H9 (cell line): ENCODE measurements at regions not wholly inside any gene's neighbourhood (a gene's known extent, or its start where the extent isn't known, plus 50 kb on each side); places are given as distances from the start of the nearest gene placed in this dataset.

Experiments
- DNase-seq: peaks from one replicate; pipeline ENCODE4 v3.0.0-alpha.2; 2017
- H2AFZ ChIP-seq: one replicate; pipeline ENCODE4 v1.6.1; 2013; ENCODE audit warnings: mild to moderate bottlenecking, low read length, control low read depth, moderate library complexity
- H2AK5ac ChIP-seq: 2 replicates; pipeline ENCODE4 v1.6.1; 2013; ENCODE audit warnings: low read length, control low read depth, mixed read lengths; ENCODE audit not compliant: insufficient read length
- H2BK120ac ChIP-seq: one replicate; pipeline ENCODE4 v1.6.1; 2013; ENCODE audit warnings: low read depth, mild to moderate bottlenecking, low read length, control low read depth, inconsistent platforms; ENCODE audit not compliant: poor library complexity, severe bottlenecking
- H2BK12ac ChIP-seq: 2 replicates; pipeline ENCODE4 v1.6.1; 2013; ENCODE audit warnings: low read length, control low read depth, mixed read lengths, low read depth; ENCODE audit not compliant: insufficient read length
- H2BK15ac ChIP-seq: 2 replicates; pipeline ENCODE4 v1.6.1; 2013; ENCODE audit warnings: low read depth, low read length, control low read depth
- H2BK20ac ChIP-seq: one replicate; pipeline ENCODE4 v1.6.1; 2013; ENCODE audit warnings: low read depth, mild to moderate bottlenecking, low read length, control low read depth, inconsistent platforms; ENCODE audit not compliant: poor library complexity, severe bottlenecking
- H2BK5ac ChIP-seq: 2 replicates; pipeline ENCODE4 v1.6.1; 2013; ENCODE audit warnings: low read length, control low read depth, mixed read lengths; ENCODE audit not compliant: insufficient read length
- H3K14ac ChIP-seq: 2 replicates; pipeline ENCODE4 v1.6.1; 2013; ENCODE audit warnings: low read length, control low read depth; ENCODE audit not compliant: insufficient read depth
- H3K18ac ChIP-seq: 2 replicates; pipeline ENCODE4 v1.6.1; 2013; ENCODE audit warnings: low read depth, mild to moderate bottlenecking, mixed read lengths, low read length, control low read depth; ENCODE audit not compliant: insufficient read length
- H3K23ac ChIP-seq: 2 replicates; pipeline ENCODE4 v1.6.1; 2013; ENCODE audit warnings: low read length, control low read depth, mixed read lengths, low read depth; ENCODE audit not compliant: insufficient read length
- H3K23me2 ChIP-seq: 2 replicates; pipeline ENCODE4 v1.6.1; 2013; ENCODE audit warnings: low read depth, mild to moderate bottlenecking, mixed read lengths, low read length, control low read depth; ENCODE audit not compliant: insufficient read length, poor library complexity, severe bottlenecking
- H3K27ac ChIP-seq: 2 replicates; pipeline ENCODE4 v1.5.1; 2013; ENCODE audit warnings: low read length, control low read depth, mixed read lengths, low read depth; ENCODE audit not compliant: insufficient read length
- H3K27me3 ChIP-seq: 2 replicates; pipeline ENCODE4 v1.6.1; 2013; ENCODE audit warnings: low read length, control low read depth, inconsistent platforms; ENCODE audit not compliant: insufficient read depth
- H3K4ac ChIP-seq: 2 replicates; pipeline ENCODE4 v1.6.1; 2013; ENCODE audit warnings: low read depth, mild to moderate bottlenecking, control low read depth, inconsistent platforms, low read length, moderate library complexity
- H3K4me1 ChIP-seq: 2 replicates; pipeline ENCODE4 v1.6.1; 2013; ENCODE audit warnings: low read length, control low read depth, inconsistent platforms; ENCODE audit not compliant: insufficient read depth
- H3K4me2 ChIP-seq: 2 replicates; pipeline ENCODE4 v1.6.1; 2013; ENCODE audit warnings: low read length, control low read depth, mixed read lengths; ENCODE audit not compliant: insufficient read length, insufficient read depth
- H3K56ac ChIP-seq: 2 replicates; pipeline ENCODE4 v1.6.1; 2013; ENCODE audit warnings: low read depth, mild to moderate bottlenecking, mixed read lengths, low read length, control low read depth; ENCODE audit not compliant: insufficient read length
- H3K79me1 ChIP-seq: 2 replicates; pipeline ENCODE4 v1.6.1; 2013; ENCODE audit warnings: low read depth, mild to moderate bottlenecking, moderate library complexity, low read length, control low read depth, inconsistent platforms; ENCODE audit not compliant: insufficient read depth, poor library complexity, severe bottlenecking
- H3K79me2 ChIP-seq: 2 replicates; pipeline ENCODE4 v1.6.1; 2013; ENCODE audit warnings: low read length, control low read depth, inconsistent platforms; ENCODE audit not compliant: insufficient read depth
- H3K9ac ChIP-seq: 2 replicates; pipeline ENCODE4 v1.6.1; 2013; ENCODE audit warnings: low read length, control low read depth, mixed read lengths; ENCODE audit not compliant: insufficient read length; ENCODE audit errors: extremely low read depth
- H3K9me3 ChIP-seq: one replicate; pipeline ENCODE4 v1.6.1; 2013; ENCODE audit warnings: low read depth, low read length, inconsistent platforms; ENCODE audit not compliant: control insufficient read depth
- H3T11ph ChIP-seq: one replicate; pipeline ENCODE4 v1.6.1; 2013; ENCODE audit warnings: mild to moderate bottlenecking, low read length, control low read depth, inconsistent platforms
- H4K20me1 ChIP-seq: one replicate; pipeline ENCODE4 v1.6.1; 2013; ENCODE audit not compliant: control insufficient read depth, insufficient read length, insufficient read depth
- H4K5ac ChIP-seq: 2 replicates; pipeline ENCODE4 v1.6.1; 2013; ENCODE audit warnings: low read depth, mild to moderate bottlenecking, mixed read lengths, low read length, control low read depth; ENCODE audit not compliant: insufficient read length
- H4K8ac ChIP-seq: replicated peaks from 2 replicates; pipeline ENCODE4 v1.6.1; 2013; ENCODE audit warnings: low read length, control low read depth, mixed read lengths, low read depth; ENCODE audit not compliant: insufficient read length
- H4K91ac ChIP-seq: 2 replicates; pipeline ENCODE4 v1.6.1; 2013; ENCODE audit warnings: low read depth, mild to moderate bottlenecking, moderate library complexity, mixed read lengths, low read length, control low read depth; ENCODE audit not compliant: insufficient read length
- H3K27ac Mint-ChIP-seq, 3 experiments: 2 replicates in 2 of 3; 3 replicates in 1 of 3; pipeline ENCODE4 v1.8.0; 2020 to 2021; ENCODE audit warnings: mixed read lengths in 3 of 3, mild to moderate bottlenecking in 1 of 3, moderate library complexity in 1 of 3
- H3K27me3 Mint-ChIP-seq: 2 replicates; pipeline ENCODE4 v1.8.0; 2021; ENCODE audit warnings: low read depth, mild to moderate bottlenecking, moderate library complexity, mixed read lengths
- H3K36me3 Mint-ChIP-seq, 3 experiments: 2 replicates in 2 of 3; 3 replicates in 1 of 3; pipeline ENCODE4 v1.8.0; 2020 to 2021; ENCODE audit warnings: low read depth in 3 of 3, mixed read lengths in 3 of 3; ENCODE audit not compliant: insufficient read depth in 1 of 3
- H3K4me1 Mint-ChIP-seq, 2 experiments: 2 replicates each; pipeline ENCODE4 v1.8.0; 2020; ENCODE audit warnings: mixed read lengths in 2 of 2
- H3K4me3 Mint-ChIP-seq, 2 experiments: 2 replicates in 1 of 2; 3 replicates in 1 of 2; pipeline ENCODE4 v1.8.0; 2020 to 2021; ENCODE audit warnings: mild to moderate bottlenecking in 2 of 2, mixed read lengths in 2 of 2, moderate library complexity in 1 of 2
- H3K9me3 Mint-ChIP-seq, 2 experiments: 2 replicates in 1 of 2; 3 replicates in 1 of 2; pipeline ENCODE4 v1.8.0; 2020; ENCODE audit warnings: mild to moderate bottlenecking in 2 of 2, mixed read lengths in 2 of 2, moderate library complexity in 1 of 2
- CTCF ChIP-seq: fragments of 200-600 bp; sonication (generic); conservative IDR thresholded peaks from 3 replicates; pipeline ENCODE4 v1.8.0; 2021; ENCODE audit warnings: antibody characterized with exemption, mild to moderate bottlenecking
- WGBS: extraction: QIAGEN DNeasy Blood & Tissue Kit; methylation state at CpG from one replicate; pipeline ENCODE4 v1.1.7; 2013; ENCODE audit warnings: missing lambda C conversion rate, low lambda C conversion rate, mixed read lengths; ENCODE audit not compliant: insufficient read length; ENCODE audit errors: extremely low coverage; 5-methylcytosine and 5-hydroxymethylcytosine counted together

DNA sequence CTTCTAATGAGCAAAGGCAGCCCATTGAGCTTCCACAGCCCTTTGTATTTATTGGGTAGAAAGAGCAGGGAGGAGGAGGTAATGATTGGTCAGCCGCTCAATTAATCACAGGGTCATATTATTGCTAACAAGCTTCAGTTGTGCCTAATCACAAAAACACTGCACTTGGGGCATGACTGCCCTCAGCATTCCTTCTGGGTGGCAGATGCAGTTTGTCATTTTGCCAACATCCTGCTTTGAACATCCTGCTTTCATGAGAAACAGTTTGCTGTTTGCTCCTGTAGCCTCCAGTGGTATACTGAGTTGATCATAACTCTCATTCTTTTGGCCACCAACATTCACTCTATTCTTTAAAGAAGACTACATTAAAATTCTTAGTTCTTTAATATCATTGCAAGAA, 462.9 kb upstream of the MIS18BP1 start:
- H3K56ac ChIP-seq, result no peak overlapping the region
- no peak overlapping the region for H4K8ac ChIP-seq
- no peak overlapping the region for H2BK20ac ChIP-seq
- H2BK120ac ChIP-seq, result no peak overlapping the region
- no peaks in the 10 kb centered on the region for H3K79me2 ChIP-seq
- H3K4me3 Mint-ChIP-seq, result no peak overlapping the region
- H3K9me3 Mint-ChIP-seq, result no peaks in the 10 kb centered on the region
- no peaks in the 10 kb centered on the region for H3K9me3 ChIP-seq
- no peaks in the 10 kb centered on the region for H3K4me1 Mint-ChIP-seq
- no peak overlapping the region for H2BK5ac ChIP-seq
- H4K5ac ChIP-seq, result no peak overlapping the region
- no peak overlapping the region for H3K23ac ChIP-seq
- H3K27me3 ChIP-seq, result no peaks in the 10 kb centered on the region
- WGBS, result no CpG with 5 or more reads among the region's 1 CpG
- H3K23me2 ChIP-seq, result no peaks in the 10 kb centered on the region
- H3K27ac ChIP-seq, result no peak overlapping the region
- no peaks in the 10 kb centered on the region for H3K27me3 Mint-ChIP-seq
- H2AFZ ChIP-seq, result no peak overlapping the region
- H3K4me2 ChIP-seq, result no peak overlapping the region
- no peaks in the 10 kb centered on the region for H3K79me1 ChIP-seq
- H3K27ac Mint-ChIP-seq, result no peak overlapping the region
- no peak overlapping the region for H3T11ph ChIP-seq
- no peak overlapping the region for H3K9ac ChIP-seq
- no peak overlapping the region for H3K4ac ChIP-seq
- no peak for DNase-seq
- H3K36me3 Mint-ChIP-seq, result no peaks in the 10 kb centered on the region
- no peak overlapping the region for H2BK12ac ChIP-seq
- H2BK15ac ChIP-seq, result no peak overlapping the region
- H2AK5ac ChIP-seq, result no peak overlapping the region
- no peak for TF ChIP-seq CTCF
- no peaks in the 10 kb centered on the region for H3K4me1 ChIP-seq
- no peak overlapping the region for H3K18ac ChIP-seq
- no peaks in the 10 kb centered on the region for H4K20me1 ChIP-seq
- no peak overlapping the region for H3K14ac ChIP-seq
- H4K91ac ChIP-seq, result no peak overlapping the region
